Activated naive CD4-positive, alpha-beta T cell treated with anti-CD3 and anti-CD28 coated beads, Interleukin-2, amount 50 U/mL, for 24 hours (primary cell): ENCODE measurements at regions not wholly inside any gene's neighbourhood (a gene's known extent, or its start where the extent isn't known, plus 50 kb on each side); places are given as distances from the start of the nearest gene placed in this dataset.

Experiments
- H3K27ac Mint-ChIP-seq: one replicate; pipeline ENCODE4 v1.8.0; 2021; ENCODE audit warnings: mild to moderate bottlenecking, mixed read lengths
- H3K27me3 Mint-ChIP-seq: one replicate; pipeline ENCODE4 v1.8.0; 2021; ENCODE audit warnings: mixed read lengths
- H3K36me3 Mint-ChIP-seq: one replicate; pipeline ENCODE4 v1.8.0; 2021; ENCODE audit warnings: mixed read lengths
- H3K4me1 Mint-ChIP-seq: one replicate; pipeline ENCODE4 v1.8.0; 2021; ENCODE audit warnings: mixed read lengths
- H3K4me3 Mint-ChIP-seq: one replicate; pipeline ENCODE4 v1.8.0; 2021; ENCODE audit warnings: mild to moderate bottlenecking, mixed read lengths
- H3K9me3 Mint-ChIP-seq: one replicate; pipeline ENCODE4 v1.8.0; 2021; ENCODE audit warnings: mixed read lengths

- Mint-ChIP-seq H3K4me1 (no peaks in the 10 kb centered on the region), H3K4me3 (no peak overlapping the region), H3K9me3 (peaks cover 13% of the 10 kb centered on the region), H3K27ac (no peak overlapping the region), H3K36me3 (no peaks in the 10 kb centered on the region), H3K27me3 (no peaks in the 10 kb centered on the region)
Observed at GRCh38 chr1:190837888-190838287, 360.2 kb upstream of the BRINP3 start.

- H3K36me3 Mint-ChIP-seq: no peaks in the 10 kb centered on the region
- H3K4me1 Mint-ChIP-seq: no peaks in the 10 kb centered on the region
- no peak overlapping the region for H3K4me3 Mint-ChIP-seq
- no peaks in the 10 kb centered on the region for H3K9me3 Mint-ChIP-seq
- no peak overlapping the region for H3K27ac Mint-ChIP-seq
- no peaks in the 10 kb centered on the region for H3K27me3 Mint-ChIP-seq
Observed at GRCh38 chr1:190847166-190847565, 369.5 kb upstream of the BRINP3 start.

GRCh38 chr1:190849346-190849745 lies 371.7 kb upstream of the BRINP3 start:
- no peaks in the 10 kb centered on the region for H3K9me3 Mint-ChIP-seq
- H3K36me3 Mint-ChIP-seq: no peaks in the 10 kb centered on the region
- no peak overlapping the region for H3K4me3 Mint-ChIP-seq
- H3K4me1 Mint-ChIP-seq: no peaks in the 10 kb centered on the region
- no peaks in the 10 kb centered on the region for H3K27me3 Mint-ChIP-seq
- H3K27ac Mint-ChIP-seq: no peak overlapping the region

- H3K4me1 Mint-ChIP-seq: no peaks in the 10 kb centered on the region
- H3K27me3 Mint-ChIP-seq: no peaks in the 10 kb centered on the region
- no peak overlapping the region for H3K27ac Mint-ChIP-seq
- H3K9me3 Mint-ChIP-seq: peaks cover 7% of the 10 kb centered on the region
- no peaks in the 10 kb centered on the region for H3K36me3 Mint-ChIP-seq
- no peak overlapping the region for H3K4me3 Mint-ChIP-seq
Observed at GRCh38 chr1:190852611-190853010, 374.9 kb upstream of the BRINP3 start.

GRCh38 chr1:190858140-190858539 lies 380.5 kb upstream of the BRINP3 start:
- no peak overlapping the region for H3K4me3 Mint-ChIP-seq
- no peaks in the 10 kb centered on the region for H3K27me3 Mint-ChIP-seq
- no peaks in the 10 kb centered on the region for H3K36me3 Mint-ChIP-seq
- H3K9me3 Mint-ChIP-seq: peaks cover 13% of the 10 kb centered on the region
- no peak overlapping the region for H3K27ac Mint-ChIP-seq
- no peaks in the 10 kb centered on the region for H3K4me1 Mint-ChIP-seq

- Mint-ChIP-seq H3K27me3 (no peaks in the 10 kb centered on the region), H3K36me3 (no peaks in the 10 kb centered on the region), H3K9me3 (peaks cover 5% of the 10 kb centered on the region), H3K4me3 (no peak overlapping the region), H3K27ac (no peak overlapping the region), H3K4me1 (no peaks in the 10 kb centered on the region)
Observed at GRCh38 chr1:190864013-190864641, 386.5 kb upstream of the BRINP3 start.

- H3K9me3 Mint-ChIP-seq: peaks cover 5% of the 10 kb centered on the region
Observed at GRCh38 chr1:190880352-190880751, 402.7 kb upstream of the BRINP3 start.

GRCh38 chr1:190881064-190881463 lies 403.4 kb upstream of the BRINP3 start:
- H3K9me3 Mint-ChIP-seq: peaks cover 5% of the 10 kb centered on the region
- no peak overlapping the region for H3K27ac Mint-ChIP-seq
- H3K36me3 Mint-ChIP-seq: no peaks in the 10 kb centered on the region
- H3K4me3 Mint-ChIP-seq: no peak overlapping the region
- H3K27me3 Mint-ChIP-seq: no peaks in the 10 kb centered on the region
- H3K4me1 Mint-ChIP-seq: no peaks in the 10 kb centered on the region

More at GRCh38 chr1:190880352-190880751, 402.7 kb upstream of the BRINP3 start:
- Mint-ChIP-seq H3K4me3 (no peak overlapping the region), H3K27me3 (no peaks in the 10 kb centered on the region), H3K27ac (no peak overlapping the region), H3K36me3 (no peaks in the 10 kb centered on the region), H3K4me1 (no peaks in the 10 kb centered on the region)

GRCh38 chr1:190897233-190897632 lies 419.6 kb upstream of the BRINP3 start:
- Mint-ChIP-seq H3K4me1 (no peaks in the 10 kb centered on the region), H3K27me3 (no peaks in the 10 kb centered on the region), H3K4me3 (no peak overlapping the region), H3K36me3 (no peaks in the 10 kb centered on the region), H3K27ac (no peak overlapping the region), H3K9me3 (no peaks in the 10 kb centered on the region)

GRCh38 chr1:190904091-190904695 lies 426.5 kb upstream of the BRINP3 start:
- Mint-ChIP-seq H3K9me3 (no peaks in the 10 kb centered on the region), H3K4me3 (no peak overlapping the region), H3K36me3 (no peaks in the 10 kb centered on the region), H3K4me1 (no peaks in the 10 kb centered on the region), H3K27me3 (no peaks in the 10 kb centered on the region), H3K27ac (no peak overlapping the region)

- H3K27ac Mint-ChIP-seq: no peak overlapping the region
Observed at GRCh38 chr1:190906206-190906725, 428.6 kb upstream of the BRINP3 start.

GRCh38 chr1:190908246-190908645 lies 430.6 kb upstream of the BRINP3 start:
- Mint-ChIP-seq H3K9me3 (no peaks in the 10 kb centered on the region), H3K36me3 (no peaks in the 10 kb centered on the region), H3K4me1 (no peaks in the 10 kb centered on the region), H3K4me3 (no peak overlapping the region), H3K27me3 (no peaks in the 10 kb centered on the region), H3K27ac (no peak overlapping the region)

More at GRCh38 chr1:190906206-190906725, 428.6 kb upstream of the BRINP3 start:
- Mint-ChIP-seq H3K9me3 (no peaks in the 10 kb centered on the region), H3K4me1 (no peaks in the 10 kb centered on the region), H3K4me3 (no peak overlapping the region), H3K36me3 (no peaks in the 10 kb centered on the region), H3K27me3 (no peaks in the 10 kb centered on the region)

GRCh38 chr1:190908691-190909090 lies 431.0 kb upstream of the BRINP3 start:
- H3K36me3 Mint-ChIP-seq: no peaks in the 10 kb centered on the region
- no peaks in the 10 kb centered on the region for H3K9me3 Mint-ChIP-seq
- no peaks in the 10 kb centered on the region for H3K4me1 Mint-ChIP-seq
- H3K27ac Mint-ChIP-seq: no peak overlapping the region
- H3K4me3 Mint-ChIP-seq: no peak overlapping the region
- no peaks in the 10 kb centered on the region for H3K27me3 Mint-ChIP-seq

GRCh38 chr1:190935925-190936324 lies 458.3 kb upstream of the BRINP3 start:
- no peaks in the 10 kb centered on the region for H3K9me3 Mint-ChIP-seq
- H3K27me3 Mint-ChIP-seq: no peaks in the 10 kb centered on the region
- H3K36me3 Mint-ChIP-seq: no peaks in the 10 kb centered on the region
- H3K4me3 Mint-ChIP-seq: no peak overlapping the region
- H3K27ac Mint-ChIP-seq: no peak overlapping the region
- H3K4me1 Mint-ChIP-seq: no peaks in the 10 kb centered on the region

- Mint-ChIP-seq H3K27ac (no peak overlapping the region), H3K4me3 (no peak overlapping the region), H3K9me3 (no peaks in the 10 kb centered on the region), H3K36me3 (no peaks in the 10 kb centered on the region), H3K27me3 (no peaks in the 10 kb centered on the region), H3K4me1 (no peaks in the 10 kb centered on the region)
Observed at GRCh38 chr1:190936337-190936736, 458.7 kb upstream of the BRINP3 start.

- Mint-ChIP-seq H3K27ac (no peak overlapping the region), H3K36me3 (no peaks in the 10 kb centered on the region), H3K4me1 (no peaks in the 10 kb centered on the region), H3K4me3 (no peak overlapping the region), H3K9me3 (peaks cover 4% of the 10 kb centered on the region), H3K27me3 (no peaks in the 10 kb centered on the region)
Observed at GRCh38 chr1:190940951-190941350, 463.3 kb upstream of the BRINP3 start.
